Activated CD8-positive, alpha-beta memory T cell treated with anti-CD3 and anti-CD28 coated beads for 48 hours (primary cell): ENCODE measurements at regions not wholly inside any gene's neighbourhood (a gene's known extent, or its start where the extent isn't known, plus 50 kb on each side); places are given as distances from the start of the nearest gene placed in this dataset.

Experiments
- DNase-seq, 3 experiments: peaks; one replicate each; pipeline ENCODE4 v3.0.0-alpha.2; 2020; ENCODE audit warnings: low read depth in 2 of 3, low spot score in 2 of 3

- no peak for DNase-seq
These were observed 242.3 kb downstream of the TOMM20 start for GRCh38 chr1:234886081-234886984.

DNA sequence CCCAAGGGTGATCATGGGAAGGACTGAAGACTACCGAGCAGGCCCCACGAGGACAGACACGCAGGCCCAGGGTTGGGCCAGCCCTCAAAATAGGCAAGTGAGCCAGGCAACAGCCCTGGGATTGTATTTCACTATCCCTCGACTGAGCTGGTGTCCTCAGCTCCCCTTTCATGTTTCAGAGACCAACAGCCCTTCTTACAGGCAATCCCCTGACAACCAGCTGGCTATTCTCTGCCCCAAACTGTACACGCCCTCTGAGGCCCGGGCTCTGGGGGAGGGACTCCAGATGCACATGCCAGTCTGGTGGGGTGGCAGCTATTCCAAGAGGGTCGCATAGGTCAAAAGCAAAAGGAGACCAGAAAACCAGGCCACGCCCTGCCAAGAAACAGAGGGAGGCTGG lies 243.0 kb downstream of the TOMM20 start:
- DNase-seq, result no peak

GRCh38 chr1:234884701-234885100 lies 243.9 kb downstream of the TOMM20 start:
- DNase-seq, result no peak

- no peak for DNase-seq
These were observed 244.6 kb downstream of the TOMM20 start for GRCh38 chr1:234884006-234884405.

DNA sequence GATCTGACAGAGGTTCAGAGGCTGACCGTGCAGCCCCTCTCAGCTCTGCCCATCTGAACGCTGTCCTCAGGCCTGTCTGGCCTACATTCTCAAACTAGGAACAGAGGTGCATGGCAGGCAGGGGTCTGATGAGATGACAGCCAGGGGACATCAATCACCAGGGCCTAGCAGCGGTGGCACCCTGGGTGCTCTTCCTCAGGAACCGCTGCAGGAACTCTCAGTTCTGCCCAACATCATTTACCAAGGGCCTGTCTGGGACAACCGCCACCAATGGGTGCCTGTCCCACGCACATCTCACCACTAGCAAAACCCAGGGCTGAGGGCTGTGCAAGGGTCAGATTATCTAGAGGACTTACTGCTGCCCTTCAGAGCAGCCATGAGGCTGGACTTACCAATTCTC lies 245.7 kb downstream of the TOMM20 start:
- no peak for DNase-seq

DNA sequence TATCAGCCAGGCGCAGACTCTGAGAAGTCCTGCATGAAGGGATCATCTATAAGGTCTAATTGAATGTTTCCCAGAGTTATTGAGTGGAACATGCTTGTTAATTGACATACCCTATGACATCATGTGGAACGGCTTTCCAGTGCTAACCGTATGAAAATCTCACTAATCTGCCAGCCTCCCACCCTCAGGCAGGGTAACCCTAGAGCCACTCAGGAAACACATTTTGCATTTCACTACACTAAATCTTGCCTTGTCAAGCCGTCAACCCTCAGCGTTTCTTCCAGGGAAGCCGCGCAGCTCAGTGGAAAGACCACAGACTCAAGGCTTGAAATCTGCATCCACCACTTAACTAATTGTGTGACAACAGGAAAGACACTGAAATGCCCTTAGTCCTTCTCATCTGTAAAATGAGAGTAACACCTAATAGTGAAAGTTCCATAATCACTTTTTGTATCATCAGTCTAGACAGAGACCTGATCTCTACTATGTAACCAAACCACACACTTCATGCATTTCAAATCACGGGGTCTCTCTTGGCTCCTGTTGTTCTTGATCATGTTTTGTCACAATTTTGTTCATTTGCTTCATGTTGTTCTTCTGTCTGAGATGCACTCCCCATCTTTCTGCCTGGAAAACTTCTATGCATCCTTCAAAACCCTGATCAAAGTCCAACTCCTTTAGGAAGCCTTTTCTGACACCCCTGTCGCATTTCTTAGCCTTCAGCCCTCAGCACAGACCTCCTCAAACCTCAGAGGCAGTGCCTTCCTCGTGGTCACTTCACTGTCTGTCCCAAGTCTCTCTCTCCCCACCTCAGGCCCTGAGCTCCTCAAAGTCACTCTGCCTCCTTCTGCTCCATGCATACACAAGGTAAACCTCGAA lies 246.5 kb downstream of the TOMM20 start:
- no peak for DNase-seq

DNA sequence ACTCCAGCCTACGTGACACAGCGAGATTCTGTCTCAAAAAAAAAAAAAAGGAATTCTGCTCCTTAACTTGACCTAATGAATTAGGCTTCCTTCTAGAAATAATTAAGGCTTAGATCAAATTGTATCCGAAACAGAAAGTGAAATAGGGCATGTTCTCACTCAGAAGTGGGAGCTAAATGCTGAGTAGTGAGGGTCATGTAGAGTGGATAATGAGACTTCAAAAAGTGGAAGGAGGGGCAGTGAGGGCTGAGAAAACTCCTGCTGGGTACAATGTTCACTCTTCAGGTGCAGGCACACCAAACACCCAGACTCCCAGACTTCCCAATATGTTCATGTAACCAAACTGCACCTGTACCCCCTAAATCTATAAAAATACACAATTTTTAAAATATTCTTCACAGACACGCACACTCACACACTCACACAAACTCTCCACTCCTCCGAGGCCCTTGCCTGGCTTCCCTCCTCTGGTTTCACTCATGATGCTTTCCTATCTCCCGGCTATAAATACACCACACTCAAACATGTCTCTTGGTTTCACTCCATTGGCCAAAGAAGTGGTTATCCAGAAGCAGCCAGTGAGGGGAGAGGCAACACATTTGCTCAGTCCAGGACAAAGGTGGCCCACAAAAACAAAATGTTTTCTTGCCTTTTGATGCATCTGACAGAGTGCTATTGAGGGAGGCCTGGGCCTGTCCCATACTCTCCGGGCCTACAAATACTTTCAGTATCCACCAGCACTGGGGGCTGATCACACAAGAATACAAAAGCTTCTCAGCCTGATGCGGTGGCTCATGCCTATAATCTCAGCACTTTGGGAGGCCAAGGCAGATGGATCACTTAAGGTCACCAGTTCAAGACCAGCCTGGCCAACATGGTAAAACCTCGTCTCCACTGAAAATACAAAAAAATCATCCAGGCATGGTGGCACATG lies 249.2 kb downstream of the TOMM20 start:
- DNase-seq, result no peak

- DNase-seq, result no peak
These were observed 250.3 kb downstream of the TOMM20 start for GRCh38 chr1:234878288-234878687.

DNA sequence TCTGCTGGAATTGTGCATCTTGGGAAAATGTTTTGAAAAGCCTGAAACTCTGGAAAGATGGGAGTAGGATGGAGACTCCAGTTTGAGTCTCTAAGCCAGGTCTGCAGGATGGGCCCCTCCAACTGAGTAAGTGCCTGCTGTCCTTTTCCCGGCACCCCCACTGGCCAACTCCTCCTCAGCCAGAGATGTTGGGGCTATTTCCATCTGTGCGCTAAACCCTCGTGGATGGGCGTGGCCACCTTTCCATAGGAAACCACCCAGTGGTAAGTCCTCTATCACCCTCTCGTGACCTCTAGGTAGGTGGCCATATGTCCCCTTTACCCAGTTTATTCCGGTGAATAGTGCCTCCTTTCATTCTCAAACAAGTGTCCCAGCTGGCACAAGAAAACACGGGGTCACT lies 250.9 kb downstream of the TOMM20 start:
- DNase-seq, result no peak

DNA sequence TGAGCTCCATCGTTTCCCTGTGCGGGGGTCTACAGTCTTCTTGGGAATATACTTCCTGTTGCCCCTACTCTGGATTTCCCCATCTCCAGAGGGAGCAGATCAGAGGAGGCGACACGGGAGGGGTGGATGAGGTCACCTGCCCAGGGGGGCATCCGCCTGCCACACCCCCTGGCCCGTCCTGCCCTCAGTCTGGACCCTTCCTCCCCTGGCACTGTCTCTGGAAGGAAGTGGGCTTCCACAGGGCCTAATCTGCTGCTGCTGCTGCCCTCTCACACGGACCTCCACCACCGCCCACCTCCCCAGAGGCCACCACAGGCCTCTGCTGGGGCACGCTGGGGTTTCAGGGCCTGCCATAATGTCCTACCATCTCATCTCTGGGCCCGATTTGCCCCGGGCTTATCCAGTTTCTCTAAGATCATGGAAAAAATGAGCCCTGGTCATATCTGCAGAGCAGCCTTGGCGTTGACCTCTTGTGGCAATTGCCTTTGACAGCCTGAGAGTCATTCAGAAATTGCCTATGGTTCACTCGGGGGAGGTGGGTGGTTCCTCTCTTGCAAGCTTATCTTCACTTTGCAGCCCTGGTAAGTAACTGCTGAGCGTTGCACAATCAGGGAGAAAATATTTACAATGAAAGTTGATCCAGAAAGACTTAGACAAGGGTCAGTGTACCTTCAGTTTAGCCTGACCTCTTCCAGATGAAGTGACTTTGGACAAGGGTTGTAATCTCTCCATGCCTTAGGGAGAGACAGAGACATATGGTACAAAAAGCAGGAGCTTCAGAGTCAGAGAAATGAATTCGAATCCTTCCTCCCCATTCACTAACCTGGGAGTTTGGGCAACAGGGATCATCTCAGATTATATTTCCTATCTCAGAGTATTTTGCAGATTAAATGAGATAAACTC lies 252.4 kb downstream of the TOMM20 start:
- peak in 1 of 3 experiments; percentile 32 for DNase-seq

DNA sequence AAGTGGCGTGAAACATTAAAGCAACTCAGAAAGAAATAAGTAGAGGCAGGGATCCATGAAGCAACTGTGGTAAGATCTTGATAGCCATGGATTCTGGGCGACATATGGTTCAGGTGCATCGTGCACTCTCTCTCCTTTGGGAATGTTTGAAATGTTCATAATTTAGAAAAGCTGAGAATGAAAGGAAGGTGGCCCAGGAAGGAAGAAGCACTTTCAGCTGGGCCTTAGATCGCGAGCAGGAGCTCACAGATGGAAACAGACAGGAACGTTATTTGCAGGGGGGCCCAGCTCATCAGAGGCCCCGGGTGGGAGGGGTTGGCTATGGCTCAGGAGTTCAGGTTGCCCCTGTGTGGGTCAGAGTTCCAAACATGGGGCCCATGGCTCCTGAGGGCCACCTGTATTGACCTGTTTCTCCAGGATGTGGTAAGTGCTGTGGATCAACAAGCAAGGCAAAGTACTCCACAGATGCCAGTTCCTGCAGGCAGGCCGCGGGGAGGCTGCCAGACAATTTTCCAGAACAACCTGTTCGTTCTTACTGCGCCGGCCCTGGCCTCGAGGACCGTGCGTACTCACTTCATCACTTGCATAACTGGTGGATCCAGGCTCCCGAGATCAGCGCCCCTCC lies 253.2 kb downstream of the TOMM20 start:
- DNase-seq, result no peak

- no peak for DNase-seq
These were observed 254.0 kb downstream of the TOMM20 start for GRCh38 chr1:234874291-234875288.

GRCh38 chr1:234871710-234872271 lies 256.8 kb downstream of the TOMM20 start:
- DNase-seq, result no peak

DNA sequence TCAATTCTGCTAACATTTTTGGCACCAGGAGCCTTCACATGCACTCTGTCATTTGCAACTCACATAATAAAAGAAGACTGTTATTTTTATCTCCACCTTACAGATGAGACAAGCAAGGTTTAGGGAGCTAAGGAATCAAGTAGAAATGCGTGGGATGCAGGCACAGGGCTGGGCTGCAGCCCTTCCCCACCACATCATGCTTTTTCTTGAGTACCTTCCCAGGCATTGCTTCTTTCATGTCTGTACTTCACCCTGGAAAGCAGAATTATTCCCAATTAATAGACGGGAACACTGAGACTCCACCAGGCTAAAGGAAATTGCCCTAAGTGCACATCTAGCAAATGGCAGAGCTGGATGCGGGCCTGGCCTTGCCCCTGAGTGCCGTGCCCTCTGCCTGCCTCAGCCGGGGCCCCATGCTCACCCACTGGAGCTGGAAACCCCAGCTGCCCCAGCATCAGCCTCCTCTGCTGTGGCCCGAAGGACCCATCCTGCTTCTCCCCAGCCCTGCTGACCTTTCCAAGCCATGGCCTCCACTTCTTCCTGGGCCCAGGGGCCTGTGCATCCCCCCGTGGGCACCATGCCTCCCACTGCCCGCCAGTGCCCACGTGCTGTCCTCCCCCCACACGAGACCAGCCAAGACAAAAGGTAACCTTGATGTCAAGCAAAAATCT lies 257.5 kb downstream of the TOMM20 start:
- no peak for DNase-seq

GRCh38 chr1:234870020-234870981 lies 258.3 kb downstream of the TOMM20 start:
- no peak for DNase-seq
